ENCODE measurements at regions not wholly inside any gene's neighbourhood (a gene's known extent, or its start where the extent isn't known, plus 50 kb on each side); places are given as distances from the start of the nearest gene placed in this dataset.

- no peak for TF ChIP-seq CTCF (IDR thresholded peaks at IDR 0.05 in 2 of 3, conservative IDR thresholded peaks at IDR 0.05 in 1 of 3; ENCODE audit: borderline replicate concordance in 1 of 3, insufficient read depth in 1 of 3, low read depth in 2 of 3, low read length in 2 of 3)
Observed at GRCh38 chr12:67400742-67401141, 131.6 kb downstream of the CAND1 start (continued).

- H3K9me3 ChIP-seq (ENCODE audit: control insufficient read depth in 1 of 2, insufficient read depth in 1 of 2, low read depth in 1 of 2, low read length in 2 of 2) = no peaks in the 10 kb centered on the region
- intact Hi-C loops (cut with micrococcal nuclease) = no loop called here
- H4K20me1 ChIP-seq (ENCODE audit: insufficient read depth) = no peaks in the 10 kb centered on the region
- no peak for TF ChIP-seq ZFX (IDR thresholded peaks at IDR 0.05)
- TF ChIP-seq EZH2 (IDR thresholded peaks at IDR 0.05) = no peak
- no peak for TF ChIP-seq RAD21 (IDR thresholded peaks at IDR 0.05; ENCODE audit: low read depth)
- TF ChIP-seq TCF7L2 (IDR thresholded peaks at IDR 0.05; ENCODE audit: borderline replicate concordance, extremely low read depth, insufficient read depth, insufficient read length) = no peak
- no peak for TF ChIP-seq ATF3 (IDR thresholded peaks at IDR 0.05)
- TF ChIP-seq CBX3 (IDR thresholded peaks at IDR 0.05; ENCODE audit: low read depth) = no peak
- TF ChIP-seq ZBTB33 (IDR thresholded peaks at IDR 0.05; ENCODE audit: extremely low read depth, insufficient replicate concordance, low read length) = no peak
- no peak for TF ChIP-seq POLR2A (IDR thresholded peaks at IDR 0.05; ENCODE audit: borderline replicate concordance, extremely low read depth, insufficient read depth, insufficient read length)
- TF ChIP-seq REST (IDR thresholded peaks at IDR 0.05; ENCODE audit: low read depth) = no peak
- TF ChIP-seq CEBPB (IDR thresholded peaks at IDR 0.05; ENCODE audit: low read depth) = no peak
- TF ChIP-seq POLR2AphosphoS5 (IDR thresholded peaks at IDR 0.05; ENCODE audit: low read depth, low read length) = no peak
- TF ChIP-seq SRF (IDR thresholded peaks at IDR 0.05; ENCODE audit: low read depth) = no peak
- no peak for TF ChIP-seq EZH2phosphoT487 (IDR thresholded peaks at IDR 0.05; ENCODE audit: borderline replicate concordance)
- TF ChIP-seq ZNF274 (IDR thresholded peaks at IDR 0.05; ENCODE audit: low read depth, low read length) = no peak
- no peak for TF ChIP-seq SIN3A (IDR thresholded peaks at IDR 0.05; ENCODE audit: low read depth)
- no peak for TF ChIP-seq FOSL1 (IDR thresholded peaks at IDR 0.05; ENCODE audit: low read depth)
- TF ChIP-seq ELF1 (IDR thresholded peaks at IDR 0.05; ENCODE audit: borderline replicate concordance, low read depth) = no peak
- no peak for TF ChIP-seq EGR1 (IDR thresholded peaks at IDR 0.05; ENCODE audit: low read depth)
- no peak for TF ChIP-seq YY1 (IDR thresholded peaks at IDR 0.05; ENCODE audit: extremely low read depth, insufficient replicate concordance, low read depth, low read length)
- no peak for TF ChIP-seq JUND (IDR thresholded peaks at IDR 0.05)
- H3K4me1 ChIP-seq (ENCODE audit: control insufficient read depth in 1 of 2, insufficient read depth in 2 of 2, low read length in 2 of 2) = no peaks in the 10 kb centered on the region
- ChIA-PET CTCF (no interaction called here), POLR2A (no interaction called here), RAD21 (ENCODE audit: low non-redundant PET in 1 of 2, low total read pairs in 2 of 2, uncharacterized antibody in 2 of 2, unreplicated experiment in 2 of 2) (no interaction called here)
- no peaks in the 10 kb centered on the region for H3K9me2 ChIP-seq (ENCODE audit: insufficient read depth)
- DNase-seq (ENCODE audit: low read depth, low spot score) = no peak
- H3K9ac ChIP-seq (ENCODE audit: low read length) = no peak overlapping the region
- H2AFZ ChIP-seq (ENCODE audit: low read depth, low read length, poor library complexity, severe bottlenecking) = no peak overlapping the region
- no peak for ATAC-seq
- no peak overlapping the region for H3K4me2 ChIP-seq (ENCODE audit: low read length)
- no peaks in the 10 kb centered on the region for H3K27me3 ChIP-seq (ENCODE audit: insufficient read depth, low read length)
- no peak overlapping the region for H3K4me3 ChIP-seq (replicated peaks in 1 of 2; ENCODE audit: low read depth in 1 of 2, low read length in 2 of 2)
- no peak overlapping the region for H3K27ac ChIP-seq (ENCODE audit: low read depth, low read length)
- H3K79me2 ChIP-seq (ENCODE audit: insufficient read depth, low read length) = no peaks in the 10 kb centered on the region
- H3K36me3 ChIP-seq (ENCODE audit: control insufficient read depth in 1 of 2, insufficient read depth in 2 of 2, low read length in 2 of 2) = no peaks in the 10 kb centered on the region
- no TSS peak for BruUV-seq (replicated peaks)
Observed at GRCh38 chr12:67410246-67410645, 141.1 kb downstream of the CAND1 start.
